H9 (cell line): ENCODE measurements at regions not wholly inside any gene's neighbourhood (a gene's known extent, or its start where the extent isn't known, plus 50 kb on each side); places are given as distances from the start of the nearest gene placed in this dataset.

Source experiments
- DNase-seq: peaks from one replicate; pipeline ENCODE4 v3.0.0-alpha.2; 2017
- H2AFZ ChIP-seq: one replicate; pipeline ENCODE4 v1.6.1; 2013; ENCODE audit warnings: mild to moderate bottlenecking, low read length, control low read depth, moderate library complexity
- H2AK5ac ChIP-seq: 2 replicates; pipeline ENCODE4 v1.6.1; 2013; ENCODE audit warnings: low read length, control low read depth, mixed read lengths; ENCODE audit not compliant: insufficient read length
- H2BK120ac ChIP-seq: one replicate; pipeline ENCODE4 v1.6.1; 2013; ENCODE audit warnings: low read depth, mild to moderate bottlenecking, low read length, control low read depth, inconsistent platforms; ENCODE audit not compliant: poor library complexity, severe bottlenecking
- H2BK12ac ChIP-seq: 2 replicates; pipeline ENCODE4 v1.6.1; 2013; ENCODE audit warnings: low read length, control low read depth, mixed read lengths, low read depth; ENCODE audit not compliant: insufficient read length
- H2BK15ac ChIP-seq: 2 replicates; pipeline ENCODE4 v1.6.1; 2013; ENCODE audit warnings: low read depth, low read length, control low read depth
- H2BK20ac ChIP-seq: one replicate; pipeline ENCODE4 v1.6.1; 2013; ENCODE audit warnings: low read depth, mild to moderate bottlenecking, low read length, control low read depth, inconsistent platforms; ENCODE audit not compliant: poor library complexity, severe bottlenecking
- H2BK5ac ChIP-seq: 2 replicates; pipeline ENCODE4 v1.6.1; 2013; ENCODE audit warnings: low read length, control low read depth, mixed read lengths; ENCODE audit not compliant: insufficient read length
- H3K14ac ChIP-seq: 2 replicates; pipeline ENCODE4 v1.6.1; 2013; ENCODE audit warnings: low read length, control low read depth; ENCODE audit not compliant: insufficient read depth
- H3K18ac ChIP-seq: 2 replicates; pipeline ENCODE4 v1.6.1; 2013; ENCODE audit warnings: low read depth, mild to moderate bottlenecking, mixed read lengths, low read length, control low read depth; ENCODE audit not compliant: insufficient read length
- H3K23ac ChIP-seq: 2 replicates; pipeline ENCODE4 v1.6.1; 2013; ENCODE audit warnings: low read length, control low read depth, mixed read lengths, low read depth; ENCODE audit not compliant: insufficient read length
- H3K23me2 ChIP-seq: 2 replicates; pipeline ENCODE4 v1.6.1; 2013; ENCODE audit warnings: low read depth, mild to moderate bottlenecking, mixed read lengths, low read length, control low read depth; ENCODE audit not compliant: insufficient read length, poor library complexity, severe bottlenecking
- H3K27ac ChIP-seq: 2 replicates; pipeline ENCODE4 v1.5.1; 2013; ENCODE audit warnings: low read length, control low read depth, mixed read lengths, low read depth; ENCODE audit not compliant: insufficient read length
- H3K27me3 ChIP-seq: 2 replicates; pipeline ENCODE4 v1.6.1; 2013; ENCODE audit warnings: low read length, control low read depth, inconsistent platforms; ENCODE audit not compliant: insufficient read depth
- H3K4ac ChIP-seq: 2 replicates; pipeline ENCODE4 v1.6.1; 2013; ENCODE audit warnings: low read depth, mild to moderate bottlenecking, control low read depth, inconsistent platforms, low read length, moderate library complexity
- H3K4me1 ChIP-seq: 2 replicates; pipeline ENCODE4 v1.6.1; 2013; ENCODE audit warnings: low read length, control low read depth, inconsistent platforms; ENCODE audit not compliant: insufficient read depth
- H3K4me2 ChIP-seq: 2 replicates; pipeline ENCODE4 v1.6.1; 2013; ENCODE audit warnings: low read length, control low read depth, mixed read lengths; ENCODE audit not compliant: insufficient read length, insufficient read depth
- H3K56ac ChIP-seq: 2 replicates; pipeline ENCODE4 v1.6.1; 2013; ENCODE audit warnings: low read depth, mild to moderate bottlenecking, mixed read lengths, low read length, control low read depth; ENCODE audit not compliant: insufficient read length
- H3K79me1 ChIP-seq: 2 replicates; pipeline ENCODE4 v1.6.1; 2013; ENCODE audit warnings: low read depth, mild to moderate bottlenecking, moderate library complexity, low read length, control low read depth, inconsistent platforms; ENCODE audit not compliant: insufficient read depth, poor library complexity, severe bottlenecking
- H3K79me2 ChIP-seq: 2 replicates; pipeline ENCODE4 v1.6.1; 2013; ENCODE audit warnings: low read length, control low read depth, inconsistent platforms; ENCODE audit not compliant: insufficient read depth
- H3K9ac ChIP-seq: 2 replicates; pipeline ENCODE4 v1.6.1; 2013; ENCODE audit warnings: low read length, control low read depth, mixed read lengths; ENCODE audit not compliant: insufficient read length; ENCODE audit errors: extremely low read depth
- H3K9me3 ChIP-seq: one replicate; pipeline ENCODE4 v1.6.1; 2013; ENCODE audit warnings: low read depth, low read length, inconsistent platforms; ENCODE audit not compliant: control insufficient read depth
- H3T11ph ChIP-seq: one replicate; pipeline ENCODE4 v1.6.1; 2013; ENCODE audit warnings: mild to moderate bottlenecking, low read length, control low read depth, inconsistent platforms
- H4K20me1 ChIP-seq: one replicate; pipeline ENCODE4 v1.6.1; 2013; ENCODE audit not compliant: control insufficient read depth, insufficient read length, insufficient read depth
- H4K5ac ChIP-seq: 2 replicates; pipeline ENCODE4 v1.6.1; 2013; ENCODE audit warnings: low read depth, mild to moderate bottlenecking, mixed read lengths, low read length, control low read depth; ENCODE audit not compliant: insufficient read length
- H4K8ac ChIP-seq: replicated peaks from 2 replicates; pipeline ENCODE4 v1.6.1; 2013; ENCODE audit warnings: low read length, control low read depth, mixed read lengths, low read depth; ENCODE audit not compliant: insufficient read length
- H4K91ac ChIP-seq: 2 replicates; pipeline ENCODE4 v1.6.1; 2013; ENCODE audit warnings: low read depth, mild to moderate bottlenecking, moderate library complexity, mixed read lengths, low read length, control low read depth; ENCODE audit not compliant: insufficient read length
- H3K27ac Mint-ChIP-seq, 3 experiments: 2 replicates in 2 of 3; 3 replicates in 1 of 3; pipeline ENCODE4 v1.8.0; 2020 to 2021; ENCODE audit warnings: mixed read lengths in 3 of 3, mild to moderate bottlenecking in 1 of 3, moderate library complexity in 1 of 3
- H3K27me3 Mint-ChIP-seq: 2 replicates; pipeline ENCODE4 v1.8.0; 2021; ENCODE audit warnings: low read depth, mild to moderate bottlenecking, moderate library complexity, mixed read lengths
- H3K36me3 Mint-ChIP-seq, 3 experiments: 2 replicates in 2 of 3; 3 replicates in 1 of 3; pipeline ENCODE4 v1.8.0; 2020 to 2021; ENCODE audit warnings: low read depth in 3 of 3, mixed read lengths in 3 of 3; ENCODE audit not compliant: insufficient read depth in 1 of 3
- H3K4me1 Mint-ChIP-seq, 2 experiments: 2 replicates each; pipeline ENCODE4 v1.8.0; 2020; ENCODE audit warnings: mixed read lengths in 2 of 2
- H3K4me3 Mint-ChIP-seq, 2 experiments: 2 replicates in 1 of 2; 3 replicates in 1 of 2; pipeline ENCODE4 v1.8.0; 2020 to 2021; ENCODE audit warnings: mild to moderate bottlenecking in 2 of 2, mixed read lengths in 2 of 2, moderate library complexity in 1 of 2
- H3K9me3 Mint-ChIP-seq, 2 experiments: 2 replicates in 1 of 2; 3 replicates in 1 of 2; pipeline ENCODE4 v1.8.0; 2020; ENCODE audit warnings: mild to moderate bottlenecking in 2 of 2, mixed read lengths in 2 of 2, moderate library complexity in 1 of 2
- WGBS: extraction: QIAGEN DNeasy Blood & Tissue Kit; methylation state at CpG from one replicate; pipeline ENCODE4 v1.1.7; 2013; ENCODE audit warnings: missing lambda C conversion rate, low lambda C conversion rate, mixed read lengths; ENCODE audit not compliant: insufficient read length; ENCODE audit errors: extremely low coverage; 5-methylcytosine and 5-hydroxymethylcytosine counted together
- TF ChIP-seq, protein P1 (sequence below): fragments of 200-600 bp; sonication (generic); conservative IDR thresholded peaks from 3 replicates; pipeline ENCODE4 v1.8.0; 2021; ENCODE audit warnings: antibody characterized with exemption, mild to moderate bottlenecking

DNA sequence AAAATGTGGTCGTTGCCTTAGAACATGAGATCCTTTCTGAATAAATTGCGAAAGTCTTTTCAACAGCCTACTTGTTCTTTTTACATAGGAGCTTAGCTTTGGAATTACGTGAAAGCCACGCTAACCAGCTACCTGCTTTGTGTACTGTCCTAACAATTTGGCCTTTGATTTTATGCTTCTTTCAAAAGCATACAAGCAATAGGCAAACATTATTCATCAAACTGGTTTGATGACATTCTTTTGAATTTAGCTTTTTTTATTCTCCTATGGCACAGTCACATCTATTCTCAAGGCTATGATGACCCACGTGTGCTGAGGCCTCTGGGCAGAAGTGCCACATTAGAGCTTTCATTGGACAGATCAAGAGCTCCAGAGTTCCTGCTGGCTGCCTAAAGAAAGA is 178.0 kb upstream of the DPT start:
- Histone ChIP-seq H3K18ac (no peak overlapping the region), H4K8ac (no peak overlapping the region), H3T11ph (no peak overlapping the region), H3K9me3 (no peaks in the 10 kb centered on the region), H2AK5ac (no peak overlapping the region), H3K56ac (no peak overlapping the region), H3K23me2 (no peaks in the 10 kb centered on the region), H3K14ac (no peak overlapping the region), H3K4me2 (no peak overlapping the region), H3K4ac (no peak overlapping the region), H4K20me1 (no peaks in the 10 kb centered on the region), H3K27ac (no peak overlapping the region), H3K4me1 (no peaks in the 10 kb centered on the region), H4K91ac (no peak overlapping the region), H2AFZ (no peak overlapping the region), H3K23ac (no peak overlapping the region), H2BK12ac (no peak overlapping the region), H3K9ac (no peak overlapping the region), H4K5ac (no peak overlapping the region), H3K79me2 (no peaks in the 10 kb centered on the region), H2BK20ac (no peak overlapping the region), H3K27me3 (no peaks in the 10 kb centered on the region), H2BK15ac (no peak overlapping the region), H2BK5ac (no peak overlapping the region), H3K79me1 (no peaks in the 10 kb centered on the region), H2BK120ac (no peak overlapping the region)
- WGBS: no CpG with 5 or more reads among the region's 5 CpGs
- Mint-ChIP-seq H3K4me1 (peaks cover 0 to 3% of the 10 kb centered on the region in 2 experiments; a peak in 3 of 4 replicates), H3K4me3 (no peak overlapping the region), H3K27me3 (no peaks in the 10 kb centered on the region), H3K9me3 (no peaks in the 10 kb centered on the region), H3K36me3 (no peaks in the 10 kb centered on the region), H3K27ac (no peak overlapping the region)
- DNase-seq: no peak
- TF ChIP-seq, protein P1, sequence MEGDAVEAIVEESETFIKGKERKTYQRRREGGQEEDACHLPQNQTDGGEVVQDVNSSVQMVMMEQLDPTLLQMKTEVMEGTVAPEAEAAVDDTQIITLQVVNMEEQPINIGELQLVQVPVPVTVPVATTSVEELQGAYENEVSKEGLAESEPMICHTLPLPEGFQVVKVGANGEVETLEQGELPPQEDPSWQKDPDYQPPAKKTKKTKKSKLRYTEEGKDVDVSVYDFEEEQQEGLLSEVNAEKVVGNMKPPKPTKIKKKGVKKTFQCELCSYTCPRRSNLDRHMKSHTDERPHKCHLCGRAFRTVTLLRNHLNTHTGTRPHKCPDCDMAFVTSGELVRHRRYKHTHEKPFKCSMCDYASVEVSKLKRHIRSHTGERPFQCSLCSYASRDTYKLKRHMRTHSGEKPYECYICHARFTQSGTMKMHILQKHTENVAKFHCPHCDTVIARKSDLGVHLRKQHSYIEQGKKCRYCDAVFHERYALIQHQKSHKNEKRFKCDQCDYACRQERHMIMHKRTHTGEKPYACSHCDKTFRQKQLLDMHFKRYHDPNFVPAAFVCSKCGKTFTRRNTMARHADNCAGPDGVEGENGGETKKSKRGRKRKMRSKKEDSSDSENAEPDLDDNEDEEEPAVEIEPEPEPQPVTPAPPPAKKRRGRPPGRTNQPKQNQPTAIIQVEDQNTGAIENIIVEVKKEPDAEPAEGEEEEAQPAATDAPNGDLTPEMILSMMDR: no peak
